Retina (tissue), 1 donor: ENCODE measurements at regions not wholly inside any gene's neighbourhood (a gene's known extent, or its start where the extent isn't known, plus 50 kb on each side); places are given as distances from the start of the nearest gene placed in this dataset.

ENCODE experiments used
- DNase-seq: peaks from one replicate; pipeline ENCODE4 v3.0.0-alpha.2; 2016

- DNase-seq = no peak
Measured at GRCh38 chr1:94701796-94702441, 118.2 kb upstream of the SLC44A3 start.

- DNase-seq = no peak
Measured at GRCh38 chr1:94698759-94699502, 121.2 kb upstream of the SLC44A3 start.

GRCh38 chr1:94698356-94698755 lies 121.8 kb upstream of the SLC44A3 start:
- no peak for DNase-seq

GRCh38 chr1:94697839-94698238 lies 122.3 kb upstream of the SLC44A3 start:
- no peak for DNase-seq

GRCh38 chr1:94694226-94694915 lies 125.8 kb upstream of the SLC44A3 start:
- no peak for DNase-seq

- DNase-seq = no peak
Measured at GRCh38 chr1:94693435-94693834, 126.7 kb upstream of the SLC44A3 start.

DNA sequence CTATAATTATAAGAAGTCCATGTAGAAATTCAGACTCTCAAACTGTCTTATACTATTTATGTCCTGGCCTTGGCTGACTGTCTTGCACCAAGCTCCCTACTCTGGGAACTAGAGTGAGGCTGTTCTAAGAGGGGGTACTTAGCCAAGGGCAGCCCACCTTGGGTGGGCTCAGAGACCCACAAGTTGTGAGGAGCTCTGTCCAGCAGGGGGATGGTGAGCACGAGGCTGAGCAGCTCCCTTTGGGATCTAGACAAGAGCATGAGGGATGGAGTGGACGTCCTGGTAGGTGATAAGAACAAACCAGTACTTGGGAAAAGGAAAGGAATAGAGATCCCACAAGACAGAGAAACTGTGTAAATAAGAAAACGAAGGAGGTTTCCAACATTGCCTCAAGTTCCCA lies 127.1 kb upstream of the SLC44A3 start:
- no peak for DNase-seq

DNA sequence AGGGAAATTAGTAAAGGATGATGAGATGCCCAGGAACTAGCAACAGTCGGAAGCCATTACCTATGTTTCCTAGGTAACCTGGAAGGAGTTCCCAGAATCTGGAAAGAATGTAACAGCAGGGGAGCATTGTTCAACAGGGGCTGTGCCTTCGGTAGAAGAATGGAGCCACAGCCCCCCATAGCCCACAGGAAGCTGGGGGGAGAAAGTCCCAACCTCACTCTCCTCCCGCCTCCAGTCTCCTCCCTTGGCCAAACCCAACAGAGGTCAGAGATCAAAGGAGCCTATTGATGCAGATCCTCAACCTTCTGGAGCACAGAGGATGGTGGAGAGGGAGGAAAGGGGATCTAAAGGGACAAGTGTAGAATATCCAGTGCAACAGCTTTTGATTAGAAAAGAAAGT lies 131.5 kb upstream of the SLC44A3 start:
- DNase-seq = peak; percentile 10

- no peak for DNase-seq
Measured at GRCh38 chr1:94686882-94687281, 133.3 kb upstream of the SLC44A3 start.

DNA sequence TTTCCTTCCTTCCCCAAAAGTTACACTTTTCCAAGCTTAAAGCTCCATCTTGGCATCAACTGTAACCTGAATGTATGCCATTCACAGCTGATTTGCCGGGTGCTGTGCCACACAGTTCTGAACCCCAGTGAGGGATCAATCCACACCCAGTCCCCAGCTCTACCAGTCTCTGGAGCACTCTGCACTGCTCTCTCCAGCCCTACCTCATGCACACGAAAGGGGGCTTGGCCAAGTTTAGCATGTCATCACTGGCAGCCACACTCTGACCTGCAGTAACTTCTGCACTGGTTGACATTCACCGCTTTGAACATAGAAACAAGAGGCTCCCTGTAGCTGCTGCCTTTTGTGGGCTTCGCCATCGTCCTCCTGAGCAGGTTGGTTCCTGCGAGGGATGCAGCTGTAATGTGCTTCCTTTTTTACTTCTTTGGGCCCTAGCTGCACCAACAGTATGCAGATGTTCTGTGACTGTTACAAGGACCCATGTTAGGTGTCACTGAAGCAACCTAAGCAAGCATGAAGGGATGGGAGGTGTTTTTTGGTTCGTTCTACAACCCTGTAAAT lies 135.4 kb upstream of the SLC44A3 start:
- no peak for DNase-seq

GRCh38 chr1:94683886-94684285 lies 136.3 kb upstream of the SLC44A3 start:
- no peak for DNase-seq

GRCh38 chr1:94680039-94680377 lies 138.4 kb upstream of the F3 start:
- no peak for DNase-seq

GRCh38 chr1:94679332-94680038 lies 137.9 kb upstream of the F3 start:
- DNase-seq = no peak

GRCh38 chr1:94678202-94678848 lies 136.8 kb upstream of the F3 start:
- DNase-seq = no peak

DNA sequence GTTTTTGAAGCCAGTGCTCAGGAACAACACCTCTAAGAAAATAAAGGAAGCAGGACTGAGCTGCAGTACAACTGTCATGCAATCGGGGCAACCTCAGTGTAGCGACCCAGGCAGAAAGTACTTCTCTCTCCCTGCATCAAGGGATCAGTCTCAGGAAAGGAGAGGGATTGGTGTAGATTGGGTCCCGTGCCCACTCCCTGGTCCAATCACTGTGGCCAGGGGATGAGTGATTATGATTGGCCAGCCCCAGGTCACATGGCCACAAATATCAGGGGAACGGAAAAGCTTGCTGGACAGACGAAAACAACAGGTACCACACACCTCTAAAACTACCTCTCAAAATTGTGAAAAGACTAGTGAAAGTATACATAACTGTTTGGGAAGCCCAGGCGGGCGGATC lies 136.2 kb upstream of the F3 start:
- DNase-seq = no peak

DNA sequence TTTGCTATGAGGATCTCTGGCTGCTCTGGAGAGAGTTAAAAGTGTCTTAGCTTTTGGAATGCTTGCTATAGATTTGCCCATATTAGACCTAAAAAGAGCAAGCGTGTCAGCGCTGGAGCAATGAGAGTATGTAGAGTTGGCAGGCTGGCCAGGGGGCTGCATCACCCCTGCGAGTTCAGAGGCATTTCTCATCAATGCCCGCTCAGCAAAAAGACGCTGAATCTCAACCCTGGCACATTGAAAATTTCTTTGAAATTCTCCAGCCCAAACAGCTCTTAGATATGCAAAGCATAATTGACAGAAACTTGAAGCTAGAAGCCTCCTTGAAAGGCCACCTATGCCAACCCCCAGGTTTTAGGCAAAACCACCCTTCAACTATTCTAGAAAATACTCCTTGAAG lies 135.5 kb upstream of the F3 start:
- no peak for DNase-seq

DNA sequence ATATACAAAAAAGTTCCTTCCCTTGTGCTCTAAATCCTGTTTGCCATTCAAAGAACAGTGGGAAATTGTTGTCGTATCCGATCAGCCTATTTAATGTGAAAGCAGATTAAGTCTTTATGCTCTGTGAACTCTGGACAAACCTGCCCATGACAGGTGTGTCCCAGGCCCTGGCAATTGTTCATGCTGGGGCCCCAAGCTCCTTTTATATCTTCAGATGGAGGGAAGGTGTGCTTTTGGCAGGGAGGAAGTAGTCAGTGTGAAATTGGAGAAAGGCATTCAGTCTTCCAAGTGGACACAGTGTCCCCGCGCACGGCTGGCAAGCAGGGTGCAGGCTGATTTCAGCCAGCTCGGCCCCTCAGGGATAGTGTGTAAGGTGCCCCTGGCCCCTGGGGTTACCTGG lies 135.1 kb upstream of the F3 start:
- DNase-seq = no peak

DNA sequence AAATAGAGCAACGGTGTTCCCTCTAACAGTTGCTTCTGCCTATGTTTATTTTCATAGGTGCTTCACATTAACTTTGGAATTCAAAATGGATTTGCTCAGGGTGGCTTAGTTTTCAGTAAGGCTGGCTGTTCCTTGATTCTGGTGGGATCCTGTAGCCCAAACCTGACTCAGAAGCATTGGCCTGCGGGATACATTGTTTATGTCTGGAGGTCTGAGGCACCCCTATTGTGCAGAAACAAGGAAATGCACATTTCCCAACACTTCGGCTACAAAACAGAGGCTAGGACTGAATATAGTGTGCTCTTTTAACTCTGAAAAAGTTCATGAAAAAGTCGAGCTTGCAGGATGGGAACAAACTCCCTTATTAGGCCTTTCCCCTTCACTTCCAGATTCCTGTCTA lies 133.8 kb upstream of the F3 start:
- no peak for DNase-seq

- no peak for DNase-seq
Measured at GRCh38 chr1:94674876-94675275, 133.3 kb upstream of the F3 start.

- no peak for DNase-seq
Measured at GRCh38 chr1:94672934-94673333, 131.4 kb upstream of the F3 start.

GRCh38 chr1:94672001-94672400 lies 130.4 kb upstream of the F3 start:
- DNase-seq = no peak

GRCh38 chr1:94670273-94670672 lies 128.7 kb upstream of the F3 start:
- DNase-seq = no peak

DNA sequence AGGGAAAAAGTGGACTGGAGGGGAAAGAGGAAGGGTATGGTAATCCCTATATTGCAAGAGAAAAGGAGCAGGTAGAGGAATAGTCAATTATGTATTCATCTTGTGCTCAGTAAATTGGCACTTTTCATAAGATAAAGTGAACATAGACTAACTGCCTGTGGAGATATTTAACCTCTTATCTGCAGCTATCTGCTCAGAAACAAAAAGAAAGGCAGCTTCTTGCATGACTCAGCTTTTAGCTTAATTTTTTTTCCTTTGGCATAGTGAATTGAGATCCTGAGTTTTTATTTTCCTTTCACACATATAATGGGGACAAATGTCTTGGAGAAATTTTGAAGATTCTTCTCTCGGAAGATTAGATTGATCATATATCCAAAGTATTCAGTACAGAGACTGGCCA lies 127.6 kb upstream of the F3 start:
- no peak for DNase-seq
